Tibial nerve (tissue), 4 donors: ENCODE measurements at regions not wholly inside any gene's neighbourhood (a gene's known extent, or its start where the extent isn't known, plus 50 kb on each side); places are given as distances from the start of the nearest gene placed in this dataset.

Source experiments
- DNase-seq, 2 donors: peaks; one replicate each; pipeline ENCODE4 v3.0.0-alpha.2; 2019; ENCODE audit warnings: low spot score in 2 of 2
- H3K27ac ChIP-seq, 4 donors: fragments of 200-600 bp; sonication (generic) in 3 of 4; one replicate each; pipeline ENCODE4 v1.5.1; 2017 to 2019; ENCODE audit warnings: mild to moderate bottlenecking in 1 of 4
- H3K27me3 ChIP-seq, 2 donors: fragments of 200-600 bp; sonication (generic) in 1 of 2; one replicate each; pipeline versions ENCODE4 v1.5.1 to v1.6.0; 2017 to 2019
- H3K36me3 ChIP-seq, 3 donors: fragments of 200-600 bp; sonication (generic); one replicate each; pipeline ENCODE4 v1.5.1; 2018 to 2019
- H3K4me1 ChIP-seq, 4 donors: fragments of 200-600 bp; sonication (generic) in 3 of 4; one replicate each; pipeline ENCODE4 v1.5.1; 2017 to 2019
- H3K4me3 ChIP-seq, 4 donors: fragments of 200-600 bp; sonication (generic) in 3 of 4; one replicate each; pipeline ENCODE4 v1.5.1; 2017 to 2019; ENCODE audit warnings: mild to moderate bottlenecking in 1 of 4, moderate library complexity in 1 of 4
- H3K9me3 ChIP-seq, 4 donors: fragments of 200-600 bp; sonication (generic) in 3 of 4; one replicate each; pipeline ENCODE4 v1.5.1; 2017 to 2019
- EP300 ChIP-seq, 2 donors: sonication (generic); formaldehyde crosslinking; IDR thresholded peaks; one replicate each; pipeline ENCODE4 v1.6.1; 2017; ENCODE audit warnings: antibody characterized with exemption in 2 of 2, mild to moderate bottlenecking in 1 of 2
- POLR2A ChIP-seq, 2 donors: fragments of 450-650 bp; IDR thresholded peaks; one replicate each; pipeline ENCODE4 v1.6.1; 2017; ENCODE audit warnings: antibody characterized with exemption in 2 of 2, mild to moderate bottlenecking in 2 of 2, moderate library complexity in 2 of 2
- WGBS, 2 donors: methylation state at CpG; one replicate each; pipeline ENCODE4 v1.1.5; 2018; 5-methylcytosine and 5-hydroxymethylcytosine counted together
- TF ChIP-seq, protein P1 (sequence below), 5 experiments: fragments of 200-600 bp in 3 of 5; fragments of 450-650 bp in 2 of 5; sonication (generic) in 3 of 5; IDR thresholded peaks; one replicate each; pipeline ENCODE4 v1.5.1; 2016 to 2019; ENCODE audit warnings: antibody characterized with exemption in 5 of 5, mild to moderate bottlenecking in 3 of 5, moderate library complexity in 2 of 5

DNA sequence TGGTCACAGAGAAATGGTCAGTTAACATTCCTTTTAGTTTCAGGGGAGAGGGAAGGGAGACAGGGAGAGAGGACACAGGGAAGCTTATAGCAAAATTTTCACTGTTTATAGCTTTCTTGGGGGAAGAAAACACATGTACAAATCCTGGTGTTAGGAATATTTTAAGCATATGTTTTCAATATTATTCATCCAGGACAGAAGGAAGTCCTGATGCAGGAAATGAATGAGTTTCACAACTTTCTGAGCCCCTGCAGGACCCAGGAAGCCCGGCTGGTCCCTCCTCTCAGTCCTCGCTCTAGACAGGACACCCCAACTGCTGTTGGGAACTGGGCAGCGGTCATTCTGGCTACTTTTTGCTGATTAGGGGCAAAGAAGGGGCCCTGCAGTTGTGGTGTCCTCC, 71.1 kb upstream of the ZDHHC17 start:
- DNase-seq, result no peak
- peaks cover 0 to 5% (median 2%) of the 10 kb centered on the region in 4 donors for H3K4me1 ChIP-seq
- TF ChIP-seq POLR2A (IDR thresholded peaks at IDR 0.05) (no peak), EP300 (IDR thresholded peaks at IDR 0.05) (no peak)
- TF ChIP-seq, protein P1, sequence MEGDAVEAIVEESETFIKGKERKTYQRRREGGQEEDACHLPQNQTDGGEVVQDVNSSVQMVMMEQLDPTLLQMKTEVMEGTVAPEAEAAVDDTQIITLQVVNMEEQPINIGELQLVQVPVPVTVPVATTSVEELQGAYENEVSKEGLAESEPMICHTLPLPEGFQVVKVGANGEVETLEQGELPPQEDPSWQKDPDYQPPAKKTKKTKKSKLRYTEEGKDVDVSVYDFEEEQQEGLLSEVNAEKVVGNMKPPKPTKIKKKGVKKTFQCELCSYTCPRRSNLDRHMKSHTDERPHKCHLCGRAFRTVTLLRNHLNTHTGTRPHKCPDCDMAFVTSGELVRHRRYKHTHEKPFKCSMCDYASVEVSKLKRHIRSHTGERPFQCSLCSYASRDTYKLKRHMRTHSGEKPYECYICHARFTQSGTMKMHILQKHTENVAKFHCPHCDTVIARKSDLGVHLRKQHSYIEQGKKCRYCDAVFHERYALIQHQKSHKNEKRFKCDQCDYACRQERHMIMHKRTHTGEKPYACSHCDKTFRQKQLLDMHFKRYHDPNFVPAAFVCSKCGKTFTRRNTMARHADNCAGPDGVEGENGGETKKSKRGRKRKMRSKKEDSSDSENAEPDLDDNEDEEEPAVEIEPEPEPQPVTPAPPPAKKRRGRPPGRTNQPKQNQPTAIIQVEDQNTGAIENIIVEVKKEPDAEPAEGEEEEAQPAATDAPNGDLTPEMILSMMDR (IDR thresholded peaks at IDR 0.05), result no peak
- WGBS, 2 donors, result 75 to 85% methylated on average over 3 of the region's 3 CpGs
- H3K27me3 ChIP-seq, result no peaks in the 10 kb centered on the region
- H3K4me3 ChIP-seq, result no peak overlapping the region
- no peaks in the 10 kb centered on the region for H3K9me3 ChIP-seq
- no peaks in the 10 kb centered on the region for H3K36me3 ChIP-seq
- H3K27ac ChIP-seq, result no peak overlapping the region

DNA sequence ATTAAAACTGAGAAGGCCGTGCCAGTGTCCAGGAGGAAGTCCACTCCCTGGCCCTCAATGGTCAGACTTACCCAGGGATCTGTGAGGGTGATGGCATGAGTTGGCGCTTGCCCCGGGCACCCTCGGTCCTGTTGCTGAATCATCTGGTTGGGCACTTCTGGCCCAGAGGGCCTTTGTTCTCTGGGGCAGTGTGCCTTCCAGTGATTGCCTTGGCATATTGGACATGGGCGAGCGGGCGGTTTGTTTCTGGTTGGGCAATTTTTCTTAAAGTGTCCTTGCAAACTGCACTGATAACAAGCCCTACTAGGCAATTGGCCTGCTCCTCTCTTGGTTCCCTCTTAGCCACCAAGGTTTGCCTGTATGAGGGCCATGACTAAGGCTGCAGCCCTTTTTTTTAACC, 69.5 kb upstream of the ZDHHC17 start:
- H3K36me3 ChIP-seq, result no peaks in the 10 kb centered on the region
- H3K27ac ChIP-seq, result no peak overlapping the region
- no peaks in the 10 kb centered on the region for H3K9me3 ChIP-seq
- no peak for DNase-seq
- no peaks in the 10 kb centered on the region for H3K4me1 ChIP-seq
- TF ChIP-seq EP300 (IDR thresholded peaks at IDR 0.05), result no peak
- no peak for TF ChIP-seq POLR2A (IDR thresholded peaks at IDR 0.05)
- TF ChIP-seq, protein P1 (IDR thresholded peaks at IDR 0.05), result no peak
- WGBS, 2 donors, result 80 to 93% methylated on average over 6 of the region's 7 CpGs
- H3K27me3 ChIP-seq, result no peaks in the 10 kb centered on the region
- no peak overlapping the region for H3K4me3 ChIP-seq

DNA sequence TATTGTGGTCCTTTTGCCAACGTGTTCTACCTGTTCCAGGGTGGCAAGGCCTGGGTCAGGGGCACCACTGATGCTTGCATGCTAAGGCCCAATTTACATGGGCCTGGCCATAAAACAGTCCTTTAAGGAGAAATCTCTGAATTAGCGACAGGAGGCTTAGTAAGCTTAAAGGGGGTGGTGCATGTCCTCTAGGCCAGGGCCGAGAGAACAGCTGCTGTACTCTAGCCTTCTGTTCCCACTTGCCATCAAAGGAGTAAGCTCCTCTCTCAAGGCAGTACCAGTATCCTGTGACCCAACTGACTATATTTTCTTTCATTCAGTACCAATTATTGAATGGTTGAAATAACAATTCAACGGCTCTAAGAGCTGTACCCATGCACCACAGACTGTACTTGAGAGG, 67.7 kb upstream of the ZDHHC17 start:
- no peak for DNase-seq
- TF ChIP-seq, protein P1 (IDR thresholded peaks at IDR 0.05), result no peak
- TF ChIP-seq EP300 (IDR thresholded peaks at IDR 0.05), result no peak
- Histone ChIP-seq H3K36me3 (no peaks in the 10 kb centered on the region), H3K4me1 (no peaks in the 10 kb centered on the region), H3K27ac (no peak overlapping the region), H3K4me3 (no peak overlapping the region), H3K9me3 (no peaks in the 10 kb centered on the region), H3K27me3 (no peaks in the 10 kb centered on the region)
- WGBS, 2 donors, result 79 to 89% methylated on average over 4 of the region's 4 CpGs

DNA sequence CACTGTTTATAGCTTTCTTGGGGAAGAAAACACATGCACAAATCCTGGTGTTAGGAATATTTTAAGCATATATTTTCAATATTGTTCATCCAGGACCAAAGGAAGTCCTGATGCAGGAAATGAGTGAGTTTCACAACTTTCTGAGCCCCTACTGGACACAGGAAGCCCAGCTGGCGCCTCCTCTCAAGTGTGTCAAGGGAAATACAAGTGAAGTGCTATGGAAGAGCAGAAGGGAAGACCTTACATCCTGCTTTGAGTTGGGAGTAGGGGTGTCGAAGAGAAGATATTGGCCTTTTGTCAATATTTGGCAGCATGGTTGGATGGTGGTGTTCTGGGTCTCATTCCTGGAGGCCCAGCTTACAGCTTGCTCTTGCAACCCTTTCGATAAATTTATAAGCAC, 66.1 kb upstream of the ZDHHC17 start:
- Histone ChIP-seq H3K27ac (no peak overlapping the region), H3K36me3 (no peaks in the 10 kb centered on the region), H3K4me3 (no peak overlapping the region), H3K27me3 (no peaks in the 10 kb centered on the region), H3K4me1 (no peaks in the 10 kb centered on the region), H3K9me3 (no peaks in the 10 kb centered on the region)
- WGBS, 2 donors, result 79 to 80% methylated on average over 3 of the region's 3 CpGs
- TF ChIP-seq, protein P1 (IDR thresholded peaks at IDR 0.05), result no peak
- TF ChIP-seq EP300 (IDR thresholded peaks at IDR 0.05) (no peak), POLR2A (IDR thresholded peaks at IDR 0.05) (no peak)
- no peak for DNase-seq

DNA sequence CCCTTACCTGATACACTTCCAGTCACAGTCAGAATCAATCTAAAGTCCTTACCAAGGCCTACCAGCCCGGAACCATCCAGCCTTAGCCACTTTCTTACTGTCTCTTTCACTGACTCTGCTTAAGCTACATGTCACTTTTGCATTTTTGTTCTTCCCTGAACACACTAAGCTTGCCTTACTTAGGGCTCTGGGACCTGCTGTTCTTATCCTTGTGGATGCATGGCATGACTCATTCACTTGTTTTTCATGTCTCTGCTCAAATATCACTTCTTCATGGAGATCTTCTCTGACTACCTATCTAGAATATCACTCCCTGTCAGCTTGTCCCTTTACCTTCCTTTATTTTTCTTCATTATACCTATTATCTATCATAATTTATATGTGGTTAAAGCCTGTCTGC, 65.6 kb upstream of the ZDHHC17 start:
- no peaks in the 10 kb centered on the region for H3K4me1 ChIP-seq
- H3K36me3 ChIP-seq, result no peaks in the 10 kb centered on the region
- no peak overlapping the region for H3K27ac ChIP-seq
- no peaks in the 10 kb centered on the region for H3K9me3 ChIP-seq
- 94 to 96% methylated on average over 1 of the region's 1 CpG for WGBS, 2 donors
- DNase-seq, result no peak
- TF ChIP-seq POLR2A (IDR thresholded peaks at IDR 0.05) (no peak), EP300 (IDR thresholded peaks at IDR 0.05) (no peak)
- TF ChIP-seq, protein P1 (IDR thresholded peaks at IDR 0.05), result no peak
- H3K4me3 ChIP-seq, result no peak overlapping the region
- no peaks in the 10 kb centered on the region for H3K27me3 ChIP-seq
